ENCODE measurements at regions not wholly inside any gene's neighbourhood (a gene's known extent, or its start where the extent isn't known, plus 50 kb on each side); places are given as distances from the start of the nearest gene placed in this dataset.

DNA sequence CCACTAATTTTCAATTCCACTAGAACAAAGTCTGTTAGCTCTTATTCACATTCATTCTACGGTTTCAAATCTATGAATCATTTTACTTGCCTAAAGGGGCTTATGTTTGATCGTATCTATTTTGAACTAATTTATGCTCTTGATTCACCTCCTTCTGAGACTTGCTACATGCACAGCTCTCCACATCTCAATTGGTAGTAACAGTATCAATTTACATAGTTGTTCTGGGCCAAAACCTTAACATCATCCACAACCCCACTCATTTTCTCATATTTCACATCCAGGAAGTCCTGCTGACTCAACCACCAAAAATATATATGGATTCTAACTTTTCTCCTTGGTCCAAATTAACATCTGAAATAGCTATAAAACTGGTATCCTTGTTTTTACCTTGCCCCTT lies 208.6 kb downstream of the RASSF9 start (continued):
- TF ChIP-seq, protein P1, sequence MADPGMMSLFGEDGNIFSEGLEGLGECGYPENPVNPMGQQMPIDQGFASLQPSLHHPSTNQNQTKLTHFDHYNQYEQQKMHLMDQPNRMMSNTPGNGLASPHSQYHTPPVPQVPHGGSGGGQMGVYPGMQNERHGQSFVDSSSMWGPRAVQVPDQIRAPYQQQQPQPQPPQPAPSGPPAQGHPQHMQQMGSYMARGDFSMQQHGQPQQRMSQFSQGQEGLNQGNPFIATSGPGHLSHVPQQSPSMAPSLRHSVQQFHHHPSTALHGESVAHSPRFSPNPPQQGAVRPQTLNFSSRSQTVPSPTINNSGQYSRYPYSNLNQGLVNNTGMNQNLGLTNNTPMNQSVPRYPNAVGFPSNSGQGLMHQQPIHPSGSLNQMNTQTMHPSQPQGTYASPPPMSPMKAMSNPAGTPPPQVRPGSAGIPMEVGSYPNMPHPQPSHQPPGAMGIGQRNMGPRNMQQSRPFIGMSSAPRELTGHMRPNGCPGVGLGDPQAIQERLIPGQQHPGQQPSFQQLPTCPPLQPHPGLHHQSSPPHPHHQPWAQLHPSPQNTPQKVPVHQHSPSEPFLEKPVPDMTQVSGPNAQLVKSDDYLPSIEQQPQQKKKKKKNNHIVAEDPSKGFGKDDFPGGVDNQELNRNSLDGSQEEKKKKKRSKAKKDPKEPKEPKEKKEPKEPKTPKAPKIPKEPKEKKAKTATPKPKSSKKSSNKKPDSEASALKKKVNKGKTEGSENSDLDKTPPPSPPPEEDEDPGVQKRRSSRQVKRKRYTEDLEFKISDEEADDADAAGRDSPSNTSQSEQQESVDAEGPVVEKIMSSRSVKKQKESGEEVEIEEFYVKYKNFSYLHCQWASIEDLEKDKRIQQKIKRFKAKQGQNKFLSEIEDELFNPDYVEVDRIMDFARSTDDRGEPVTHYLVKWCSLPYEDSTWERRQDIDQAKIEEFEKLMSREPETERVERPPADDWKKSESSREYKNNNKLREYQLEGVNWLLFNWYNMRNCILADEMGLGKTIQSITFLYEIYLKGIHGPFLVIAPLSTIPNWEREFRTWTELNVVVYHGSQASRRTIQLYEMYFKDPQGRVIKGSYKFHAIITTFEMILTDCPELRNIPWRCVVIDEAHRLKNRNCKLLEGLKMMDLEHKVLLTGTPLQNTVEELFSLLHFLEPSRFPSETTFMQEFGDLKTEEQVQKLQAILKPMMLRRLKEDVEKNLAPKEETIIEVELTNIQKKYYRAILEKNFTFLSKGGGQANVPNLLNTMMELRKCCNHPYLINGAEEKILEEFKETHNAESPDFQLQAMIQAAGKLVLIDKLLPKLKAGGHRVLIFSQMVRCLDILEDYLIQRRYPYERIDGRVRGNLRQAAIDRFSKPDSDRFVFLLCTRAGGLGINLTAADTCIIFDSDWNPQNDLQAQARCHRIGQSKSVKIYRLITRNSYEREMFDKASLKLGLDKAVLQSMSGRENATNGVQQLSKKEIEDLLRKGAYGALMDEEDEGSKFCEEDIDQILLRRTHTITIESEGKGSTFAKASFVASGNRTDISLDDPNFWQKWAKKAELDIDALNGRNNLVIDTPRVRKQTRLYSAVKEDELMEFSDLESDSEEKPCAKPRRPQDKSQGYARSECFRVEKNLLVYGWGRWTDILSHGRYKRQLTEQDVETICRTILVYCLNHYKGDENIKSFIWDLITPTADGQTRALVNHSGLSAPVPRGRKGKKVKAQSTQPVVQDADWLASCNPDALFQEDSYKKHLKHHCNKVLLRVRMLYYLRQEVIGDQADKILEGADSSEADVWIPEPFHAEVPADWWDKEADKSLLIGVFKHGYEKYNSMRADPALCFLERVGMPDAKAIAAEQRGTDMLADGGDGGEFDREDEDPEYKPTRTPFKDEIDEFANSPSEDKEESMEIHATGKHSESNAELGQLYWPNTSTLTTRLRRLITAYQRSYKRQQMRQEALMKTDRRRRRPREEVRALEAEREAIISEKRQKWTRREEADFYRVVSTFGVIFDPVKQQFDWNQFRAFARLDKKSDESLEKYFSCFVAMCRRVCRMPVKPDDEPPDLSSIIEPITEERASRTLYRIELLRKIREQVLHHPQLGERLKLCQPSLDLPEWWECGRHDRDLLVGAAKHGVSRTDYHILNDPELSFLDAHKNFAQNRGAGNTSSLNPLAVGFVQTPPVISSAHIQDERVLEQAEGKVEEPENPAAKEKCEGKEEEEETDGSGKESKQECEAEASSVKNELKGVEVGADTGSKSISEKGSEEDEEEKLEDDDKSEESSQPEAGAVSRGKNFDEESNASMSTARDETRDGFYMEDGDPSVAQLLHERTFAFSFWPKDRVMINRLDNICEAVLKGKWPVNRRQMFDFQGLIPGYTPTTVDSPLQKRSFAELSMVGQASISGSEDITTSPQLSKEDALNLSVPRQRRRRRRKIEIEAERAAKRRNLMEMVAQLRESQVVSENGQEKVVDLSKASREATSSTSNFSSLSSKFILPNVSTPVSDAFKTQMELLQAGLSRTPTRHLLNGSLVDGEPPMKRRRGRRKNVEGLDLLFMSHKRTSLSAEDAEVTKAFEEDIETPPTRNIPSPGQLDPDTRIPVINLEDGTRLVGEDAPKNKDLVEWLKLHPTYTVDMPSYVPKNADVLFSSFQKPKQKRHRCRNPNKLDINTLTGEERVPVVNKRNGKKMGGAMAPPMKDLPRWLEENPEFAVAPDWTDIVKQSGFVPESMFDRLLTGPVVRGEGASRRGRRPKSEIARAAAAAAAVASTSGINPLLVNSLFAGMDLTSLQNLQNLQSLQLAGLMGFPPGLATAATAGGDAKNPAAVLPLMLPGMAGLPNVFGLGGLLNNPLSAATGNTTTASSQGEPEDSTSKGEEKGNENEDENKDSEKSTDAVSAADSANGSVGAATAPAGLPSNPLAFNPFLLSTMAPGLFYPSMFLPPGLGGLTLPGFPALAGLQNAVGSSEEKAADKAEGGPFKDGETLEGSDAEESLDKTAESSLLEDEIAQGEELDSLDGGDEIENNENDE (IDR thresholded peaks at IDR 0.05; ENCODE audit: insufficient replicate concordance, low read length): no peak
- TF ChIP-seq CHD1 (IDR thresholded peaks at IDR 0.05; ENCODE audit: low read depth, low read length): no peak
- no peak for TF ChIP-seq TAF1 (IDR thresholded peaks at IDR 0.05; ENCODE audit: low read depth, low read length)
- TF ChIP-seq GABPA (IDR thresholded peaks at IDR 0.05; ENCODE audit: borderline replicate concordance, insufficient read depth, low read length): no peak
- TF ChIP-seq TAF7 (optimal IDR thresholded peaks at IDR 0.05; ENCODE audit: borderline replicate concordance, low read depth, low read length): no peak
- TF ChIP-seq RNF2 (IDR thresholded peaks at IDR 0.05; ENCODE audit: borderline replicate concordance, low read depth, low read length, missing control alignments, poor library complexity, severe bottlenecking): no peak
- TF ChIP-seq GTF2F1 (IDR thresholded peaks at IDR 0.05; ENCODE audit: borderline replicate concordance, low read depth, low read length): no peak
